H9 (cell line): ENCODE measurements at regions not wholly inside any gene's neighbourhood (a gene's known extent, or its start where the extent isn't known, plus 50 kb on each side); places are given as distances from the start of the nearest gene placed in this dataset.

Experiments
- DNase-seq: peaks from one replicate; pipeline ENCODE4 v3.0.0-alpha.2; 2017
- H2AFZ ChIP-seq: one replicate; pipeline ENCODE4 v1.6.1; 2013; ENCODE audit warnings: mild to moderate bottlenecking, low read length, control low read depth, moderate library complexity
- H2AK5ac ChIP-seq: 2 replicates; pipeline ENCODE4 v1.6.1; 2013; ENCODE audit warnings: low read length, control low read depth, mixed read lengths; ENCODE audit not compliant: insufficient read length
- H2BK120ac ChIP-seq: one replicate; pipeline ENCODE4 v1.6.1; 2013; ENCODE audit warnings: low read depth, mild to moderate bottlenecking, low read length, control low read depth, inconsistent platforms; ENCODE audit not compliant: poor library complexity, severe bottlenecking
- H2BK12ac ChIP-seq: 2 replicates; pipeline ENCODE4 v1.6.1; 2013; ENCODE audit warnings: low read length, control low read depth, mixed read lengths, low read depth; ENCODE audit not compliant: insufficient read length
- H2BK15ac ChIP-seq: 2 replicates; pipeline ENCODE4 v1.6.1; 2013; ENCODE audit warnings: low read depth, low read length, control low read depth
- H2BK20ac ChIP-seq: one replicate; pipeline ENCODE4 v1.6.1; 2013; ENCODE audit warnings: low read depth, mild to moderate bottlenecking, low read length, control low read depth, inconsistent platforms; ENCODE audit not compliant: poor library complexity, severe bottlenecking
- H2BK5ac ChIP-seq: 2 replicates; pipeline ENCODE4 v1.6.1; 2013; ENCODE audit warnings: low read length, control low read depth, mixed read lengths; ENCODE audit not compliant: insufficient read length
- H3K14ac ChIP-seq: 2 replicates; pipeline ENCODE4 v1.6.1; 2013; ENCODE audit warnings: low read length, control low read depth; ENCODE audit not compliant: insufficient read depth
- H3K18ac ChIP-seq: 2 replicates; pipeline ENCODE4 v1.6.1; 2013; ENCODE audit warnings: low read depth, mild to moderate bottlenecking, mixed read lengths, low read length, control low read depth; ENCODE audit not compliant: insufficient read length
- H3K23ac ChIP-seq: 2 replicates; pipeline ENCODE4 v1.6.1; 2013; ENCODE audit warnings: low read length, control low read depth, mixed read lengths, low read depth; ENCODE audit not compliant: insufficient read length
- H3K23me2 ChIP-seq: 2 replicates; pipeline ENCODE4 v1.6.1; 2013; ENCODE audit warnings: low read depth, mild to moderate bottlenecking, mixed read lengths, low read length, control low read depth; ENCODE audit not compliant: insufficient read length, poor library complexity, severe bottlenecking
- H3K27ac ChIP-seq: 2 replicates; pipeline ENCODE4 v1.5.1; 2013; ENCODE audit warnings: low read length, control low read depth, mixed read lengths, low read depth; ENCODE audit not compliant: insufficient read length
- H3K27me3 ChIP-seq: 2 replicates; pipeline ENCODE4 v1.6.1; 2013; ENCODE audit warnings: low read length, control low read depth, inconsistent platforms; ENCODE audit not compliant: insufficient read depth
- H3K4ac ChIP-seq: 2 replicates; pipeline ENCODE4 v1.6.1; 2013; ENCODE audit warnings: low read depth, mild to moderate bottlenecking, control low read depth, inconsistent platforms, low read length, moderate library complexity
- H3K4me1 ChIP-seq: 2 replicates; pipeline ENCODE4 v1.6.1; 2013; ENCODE audit warnings: low read length, control low read depth, inconsistent platforms; ENCODE audit not compliant: insufficient read depth
- H3K4me2 ChIP-seq: 2 replicates; pipeline ENCODE4 v1.6.1; 2013; ENCODE audit warnings: low read length, control low read depth, mixed read lengths; ENCODE audit not compliant: insufficient read length, insufficient read depth
- H3K56ac ChIP-seq: 2 replicates; pipeline ENCODE4 v1.6.1; 2013; ENCODE audit warnings: low read depth, mild to moderate bottlenecking, mixed read lengths, low read length, control low read depth; ENCODE audit not compliant: insufficient read length
- H3K79me1 ChIP-seq: 2 replicates; pipeline ENCODE4 v1.6.1; 2013; ENCODE audit warnings: low read depth, mild to moderate bottlenecking, moderate library complexity, low read length, control low read depth, inconsistent platforms; ENCODE audit not compliant: insufficient read depth, poor library complexity, severe bottlenecking
- H3K79me2 ChIP-seq: 2 replicates; pipeline ENCODE4 v1.6.1; 2013; ENCODE audit warnings: low read length, control low read depth, inconsistent platforms; ENCODE audit not compliant: insufficient read depth
- H3K9ac ChIP-seq: 2 replicates; pipeline ENCODE4 v1.6.1; 2013; ENCODE audit warnings: low read length, control low read depth, mixed read lengths; ENCODE audit not compliant: insufficient read length; ENCODE audit errors: extremely low read depth
- H3K9me3 ChIP-seq: one replicate; pipeline ENCODE4 v1.6.1; 2013; ENCODE audit warnings: low read depth, low read length, inconsistent platforms; ENCODE audit not compliant: control insufficient read depth
- H3T11ph ChIP-seq: one replicate; pipeline ENCODE4 v1.6.1; 2013; ENCODE audit warnings: mild to moderate bottlenecking, low read length, control low read depth, inconsistent platforms
- H4K20me1 ChIP-seq: one replicate; pipeline ENCODE4 v1.6.1; 2013; ENCODE audit not compliant: control insufficient read depth, insufficient read length, insufficient read depth
- H4K5ac ChIP-seq: 2 replicates; pipeline ENCODE4 v1.6.1; 2013; ENCODE audit warnings: low read depth, mild to moderate bottlenecking, mixed read lengths, low read length, control low read depth; ENCODE audit not compliant: insufficient read length
- H4K8ac ChIP-seq: replicated peaks from 2 replicates; pipeline ENCODE4 v1.6.1; 2013; ENCODE audit warnings: low read length, control low read depth, mixed read lengths, low read depth; ENCODE audit not compliant: insufficient read length
- H4K91ac ChIP-seq: 2 replicates; pipeline ENCODE4 v1.6.1; 2013; ENCODE audit warnings: low read depth, mild to moderate bottlenecking, moderate library complexity, mixed read lengths, low read length, control low read depth; ENCODE audit not compliant: insufficient read length
- H3K27ac Mint-ChIP-seq, 3 experiments: 2 replicates in 2 of 3; 3 replicates in 1 of 3; pipeline ENCODE4 v1.8.0; 2020 to 2021; ENCODE audit warnings: mixed read lengths in 3 of 3, mild to moderate bottlenecking in 1 of 3, moderate library complexity in 1 of 3
- H3K27me3 Mint-ChIP-seq: 2 replicates; pipeline ENCODE4 v1.8.0; 2021; ENCODE audit warnings: low read depth, mild to moderate bottlenecking, moderate library complexity, mixed read lengths
- H3K36me3 Mint-ChIP-seq, 3 experiments: 2 replicates in 2 of 3; 3 replicates in 1 of 3; pipeline ENCODE4 v1.8.0; 2020 to 2021; ENCODE audit warnings: low read depth in 3 of 3, mixed read lengths in 3 of 3; ENCODE audit not compliant: insufficient read depth in 1 of 3
- H3K4me1 Mint-ChIP-seq, 2 experiments: 2 replicates each; pipeline ENCODE4 v1.8.0; 2020; ENCODE audit warnings: mixed read lengths in 2 of 2
- H3K4me3 Mint-ChIP-seq, 2 experiments: 2 replicates in 1 of 2; 3 replicates in 1 of 2; pipeline ENCODE4 v1.8.0; 2020 to 2021; ENCODE audit warnings: mild to moderate bottlenecking in 2 of 2, mixed read lengths in 2 of 2, moderate library complexity in 1 of 2
- H3K9me3 Mint-ChIP-seq, 2 experiments: 2 replicates in 1 of 2; 3 replicates in 1 of 2; pipeline ENCODE4 v1.8.0; 2020; ENCODE audit warnings: mild to moderate bottlenecking in 2 of 2, mixed read lengths in 2 of 2, moderate library complexity in 1 of 2
- WGBS: extraction: QIAGEN DNeasy Blood & Tissue Kit; methylation state at CpG from one replicate; pipeline ENCODE4 v1.1.7; 2013; ENCODE audit warnings: missing lambda C conversion rate, low lambda C conversion rate, mixed read lengths; ENCODE audit not compliant: insufficient read length; ENCODE audit errors: extremely low coverage; 5-methylcytosine and 5-hydroxymethylcytosine counted together
- TF ChIP-seq, protein P1 (sequence below): fragments of 200-600 bp; sonication (generic); conservative IDR thresholded peaks from 3 replicates; pipeline ENCODE4 v1.8.0; 2021; ENCODE audit warnings: antibody characterized with exemption, mild to moderate bottlenecking

DNA sequence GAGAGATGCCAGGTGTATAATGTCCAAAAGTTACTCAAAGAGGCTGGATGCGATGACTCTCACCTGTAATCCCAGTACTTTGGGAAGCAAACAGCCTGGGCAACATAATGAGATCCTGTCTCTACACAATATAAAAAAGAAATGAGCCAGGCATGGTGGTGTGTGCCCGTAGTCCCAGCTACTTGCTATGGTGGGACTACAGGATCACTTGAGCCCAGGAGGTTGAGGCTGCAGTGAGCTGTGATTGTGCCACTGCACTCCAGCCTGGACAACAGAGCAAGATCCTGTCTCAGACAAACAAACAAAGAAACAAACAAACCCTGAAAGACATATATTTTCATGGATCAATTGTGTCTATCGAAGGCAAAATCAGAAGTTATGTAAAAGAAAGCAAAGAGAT is 54.3 kb upstream of the CYP2B6 start:
- Histone ChIP-seq H3T11ph (no peak overlapping the region), H2BK5ac (no peak overlapping the region), H2BK15ac (no peak overlapping the region), H2AFZ (no peak overlapping the region), H3K23me2 (no peaks in the 10 kb centered on the region), H3K27me3 (no peaks in the 10 kb centered on the region), H4K5ac (no peak overlapping the region), H3K79me1 (no peaks in the 10 kb centered on the region), H3K9ac (no peak overlapping the region), H2AK5ac (no peak overlapping the region), H2BK120ac (no peak overlapping the region), H3K4me1 (no peaks in the 10 kb centered on the region), H3K27ac (no peak overlapping the region), H3K9me3 (no peaks in the 10 kb centered on the region), H3K79me2 (no peaks in the 10 kb centered on the region), H3K18ac (no peak overlapping the region), H3K4ac (no peak overlapping the region), H3K14ac (no peak overlapping the region), H2BK12ac (no peak overlapping the region), H4K91ac (no peak overlapping the region), H2BK20ac (no peak overlapping the region), H3K4me2 (no peak overlapping the region), H4K20me1 (no peaks in the 10 kb centered on the region), H3K23ac (no peak overlapping the region), H3K56ac (no peak overlapping the region), H4K8ac (no peak overlapping the region)
- WGBS = no CpG with 5 or more reads among the region's 3 CpGs
- Mint-ChIP-seq H3K4me1 (peaks cover 2 to 6% of the 10 kb centered on the region in 2 experiments), H3K9me3 (no peaks in the 10 kb centered on the region; a peak in 1 of 5 replicates), H3K27me3 (peaks cover 17% of the 10 kb centered on the region), H3K4me3 (no peak overlapping the region), H3K27ac (no peak overlapping the region), H3K36me3 (no peaks in the 10 kb centered on the region; a peak in 1 of 7 replicates)
- DNase-seq = no peak
- TF ChIP-seq, protein P1, sequence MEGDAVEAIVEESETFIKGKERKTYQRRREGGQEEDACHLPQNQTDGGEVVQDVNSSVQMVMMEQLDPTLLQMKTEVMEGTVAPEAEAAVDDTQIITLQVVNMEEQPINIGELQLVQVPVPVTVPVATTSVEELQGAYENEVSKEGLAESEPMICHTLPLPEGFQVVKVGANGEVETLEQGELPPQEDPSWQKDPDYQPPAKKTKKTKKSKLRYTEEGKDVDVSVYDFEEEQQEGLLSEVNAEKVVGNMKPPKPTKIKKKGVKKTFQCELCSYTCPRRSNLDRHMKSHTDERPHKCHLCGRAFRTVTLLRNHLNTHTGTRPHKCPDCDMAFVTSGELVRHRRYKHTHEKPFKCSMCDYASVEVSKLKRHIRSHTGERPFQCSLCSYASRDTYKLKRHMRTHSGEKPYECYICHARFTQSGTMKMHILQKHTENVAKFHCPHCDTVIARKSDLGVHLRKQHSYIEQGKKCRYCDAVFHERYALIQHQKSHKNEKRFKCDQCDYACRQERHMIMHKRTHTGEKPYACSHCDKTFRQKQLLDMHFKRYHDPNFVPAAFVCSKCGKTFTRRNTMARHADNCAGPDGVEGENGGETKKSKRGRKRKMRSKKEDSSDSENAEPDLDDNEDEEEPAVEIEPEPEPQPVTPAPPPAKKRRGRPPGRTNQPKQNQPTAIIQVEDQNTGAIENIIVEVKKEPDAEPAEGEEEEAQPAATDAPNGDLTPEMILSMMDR = no peak
